Neural crest cell (in vitro differentiated cells): ENCODE measurements at regions not wholly inside any gene's neighbourhood (a gene's known extent, or its start where the extent isn't known, plus 50 kb on each side); places are given as distances from the start of the nearest gene placed in this dataset.

Experiments used
- DNase-seq: peaks from one replicate; pipeline ENCODE4 v3.0.0; 2021; ENCODE audit warnings: low read depth, mixed read lengths, low spot score
- H3K27ac Mint-ChIP-seq: one replicate; pipeline ENCODE4 v1.8.0; 2021; ENCODE audit warnings: mild to moderate bottlenecking, mixed read lengths; ENCODE audit not compliant: unreplicated experiment
- H3K27me3 Mint-ChIP-seq: 2 replicates; pipeline ENCODE4 v1.8.0; 2021; ENCODE audit warnings: low read depth, mild to moderate bottlenecking, mixed read lengths
- H3K36me3 Mint-ChIP-seq: 2 replicates; pipeline ENCODE4 v1.8.0; 2021; ENCODE audit warnings: low read depth, mild to moderate bottlenecking, mixed read lengths
- H3K4me1 Mint-ChIP-seq: 2 replicates; pipeline ENCODE4 v1.8.0; 2021; ENCODE audit warnings: mixed read lengths
- H3K4me3 Mint-ChIP-seq: one replicate; pipeline ENCODE4 v1.8.0; 2021; ENCODE audit warnings: mild to moderate bottlenecking, mixed read lengths
- H3K9me3 Mint-ChIP-seq: 2 replicates; pipeline ENCODE4 v1.8.0; 2021; ENCODE audit warnings: mixed read lengths
- CTCF ChIP-seq: fragments of 200-600 bp; sonication (generic); conservative IDR thresholded peaks from 2 replicates; pipeline ENCODE4 v1.5.0; 2021; ENCODE audit warnings: antibody characterized with exemption, mild to moderate bottlenecking

GRCh38 chr3:104687362-104687761 lies 679.3 kb upstream of the ALCAM start:
- no peak for DNase-seq
- Mint-ChIP-seq H3K36me3 (no peaks in the 10 kb centered on the region), H3K27ac (no peak overlapping the region), H3K27me3 (no peaks in the 10 kb centered on the region), H3K9me3 (no peaks in the 10 kb centered on the region), H3K4me3 (no peak overlapping the region), H3K4me1 (no peaks in the 10 kb centered on the region)
- no peak for TF ChIP-seq CTCF

GRCh38 chr3:104696470-104696869 lies 670.2 kb upstream of the ALCAM start:
- no peaks in the 10 kb centered on the region for H3K4me1 Mint-ChIP-seq

GRCh38 chr3:104711406-104711805 lies 655.3 kb upstream of the ALCAM start:
- Mint-ChIP-seq H3K36me3 (no peaks in the 10 kb centered on the region), H3K27ac (no peak overlapping the region), H3K27me3 (no peaks in the 10 kb centered on the region), H3K4me3 (no peak overlapping the region), H3K4me1 (peaks cover 6% of the 10 kb centered on the region), H3K9me3 (no peaks in the 10 kb centered on the region)
- no peak for TF ChIP-seq CTCF
- no peak for DNase-seq

More at GRCh38 chr3:104696470-104696869, 670.2 kb upstream of the ALCAM start:
- H3K27me3 Mint-ChIP-seq = no peaks in the 10 kb centered on the region
- H3K27ac Mint-ChIP-seq = no peak overlapping the region
- TF ChIP-seq CTCF = no peak
- H3K36me3 Mint-ChIP-seq = no peaks in the 10 kb centered on the region
- DNase-seq = no peak
- H3K4me3 Mint-ChIP-seq = no peak overlapping the region
- H3K9me3 Mint-ChIP-seq = peaks cover 13% of the 10 kb centered on the region

GRCh38 chr3:104715972-104716371 lies 650.7 kb upstream of the ALCAM start:
- TF ChIP-seq CTCF = no peak
- Mint-ChIP-seq H3K9me3 (no peaks in the 10 kb centered on the region), H3K4me3 (no peak overlapping the region), H3K27me3 (no peaks in the 10 kb centered on the region), H3K4me1 (peaks cover 6% of the 10 kb centered on the region), H3K36me3 (no peaks in the 10 kb centered on the region), H3K27ac (no peak overlapping the region)
- DNase-seq = no peak

GRCh38 chr3:104717828-104718196 lies 648.9 kb upstream of the ALCAM start:
- no peaks in the 10 kb centered on the region for H3K4me1 Mint-ChIP-seq
- no peak overlapping the region for H3K4me3 Mint-ChIP-seq

More at GRCh38 chr3:104717828-104718196, 648.9 kb upstream of the ALCAM start:
- Mint-ChIP-seq H3K9me3 (peaks cover 3% of the 10 kb centered on the region), H3K27me3 (no peaks in the 10 kb centered on the region), H3K36me3 (no peaks in the 10 kb centered on the region), H3K27ac (no peak overlapping the region)
- DNase-seq = no peak
- no peak for TF ChIP-seq CTCF
